Sigmoid colon (tissue), 6 donors: ENCODE measurements at regions not wholly inside any gene's neighbourhood (a gene's known extent, or its start where the extent isn't known, plus 50 kb on each side); places are given as distances from the start of the nearest gene placed in this dataset.
A peak's percentile ranks its signal among the peaks of the same experiment; 100 is the strongest.

Experiments used
- DNase-seq: peaks from one replicate; pipeline ENCODE4 v3.0.0-alpha.2; 2019
- H3K27ac ChIP-seq, 4 donors: fragments of 200-600 bp; sonication (generic); one replicate each; pipeline ENCODE4 v1.5.1; 2016 to 2019; ENCODE audit warnings: mild to moderate bottlenecking in 1 of 4
- H3K27me3 ChIP-seq, 3 donors: fragments of 200-600 bp; sonication (generic); one replicate each; pipeline ENCODE4 v1.5.1; 2019; ENCODE audit warnings: mild to moderate bottlenecking in 1 of 3
- H3K36me3 ChIP-seq, 4 donors: fragments of 200-600 bp; sonication (generic); one replicate each; pipeline ENCODE4 v1.5.1; 2016 to 2019
- H3K4me1 ChIP-seq, 4 donors: fragments of 200-600 bp; sonication (generic); one replicate each; pipeline ENCODE4 v1.5.1; 2017 to 2019
- H3K4me3 ChIP-seq, 4 donors: fragments of 200-600 bp; sonication (generic); one replicate each; pipeline ENCODE4 v1.5.1; 2017 to 2019; ENCODE audit warnings: mild to moderate bottlenecking in 2 of 4, moderate library complexity in 1 of 4
- H3K9me3 ChIP-seq, 4 donors: fragments of 200-600 bp in 3 of 4; sonication (generic) in 3 of 4; one replicate each; pipeline versions ENCODE4 v1.5.1 to v1.6.1; 2013 to 2019
- CTCF ChIP-seq, 4 experiments: fragments of 450-650 bp in 3 of 4; fragments of 200-600 bp in 1 of 4; IDR thresholded peaks; one replicate each; pipeline ENCODE4 v1.5.1; 2016 to 2019; ENCODE audit warnings: antibody characterized with exemption in 4 of 4, mild to moderate bottlenecking in 3 of 4, moderate library complexity in 2 of 4
- EP300 ChIP-seq, 4 donors: sonication (generic); formaldehyde crosslinking; IDR thresholded peaks; one replicate each; pipeline ENCODE4 v1.6.1; 2017; ENCODE audit warnings: antibody characterized with exemption in 4 of 4
- POLR2A ChIP-seq, 2 donors: fragments of 450-650 bp; IDR thresholded peaks; one replicate each; pipeline ENCODE4 v1.6.1; 2016; ENCODE audit warnings: antibody characterized with exemption in 2 of 2, mild to moderate bottlenecking in 2 of 2, moderate library complexity in 2 of 2
- POLR2AphosphoS5 ChIP-seq, 4 donors: sonication (generic); formaldehyde crosslinking; IDR thresholded peaks; one replicate each; pipeline ENCODE4 v1.6.1; 2017; ENCODE audit warnings: antibody characterized with exemption in 4 of 4
- WGBS, 2 donors: extraction: QIAGEN DNeasy Blood & Tissue Kit; methylation state at CpG; one replicate each; pipeline ENCODE4 v1.1.7; 2013; 5-methylcytosine and 5-hydroxymethylcytosine counted together
- intact Hi-C: fragments of 100-400 bp; cut with DNase I; formaldehyde crosslinking; loops from one replicate; pipeline ENCODE4 v1.15.1; 2023
- donor health status: healthy with polysubstance abuse.
- donor health status: healthy.

GRCh38 chr12:47302111-47302671 is 222.4 kb upstream of the AMIGO2 start:
- peak in 1 of 4 donors; percentile 58 for TF ChIP-seq POLR2AphosphoS5 (IDR thresholded peaks at IDR 0.05)
- no peak for TF ChIP-seq CTCF (IDR thresholded peaks at IDR 0.05)
- H3K27ac ChIP-seq: no peak overlapping the region
- no peak for DNase-seq
- intact Hi-C loops: no loop called here
- H3K27me3 ChIP-seq: no peaks in the 10 kb centered on the region
- 53 to 73% methylated on average over 6 of the region's 6 CpGs for WGBS, 2 donors
- H3K4me1 ChIP-seq: peaks cover 0 to 14% (median 9%) of the 10 kb centered on the region in 4 donors
- no peaks in the 10 kb centered on the region for H3K9me3 ChIP-seq
- H3K36me3 ChIP-seq: no peaks in the 10 kb centered on the region
- no peak overlapping the region for H3K4me3 ChIP-seq

GRCh38 chr12:47299586-47299985 is 219.8 kb upstream of the AMIGO2 start:
- intact Hi-C loops: no loop called here
- H3K4me1 ChIP-seq: peaks cover 0 to 14% (median 9%) of the 10 kb centered on the region in 4 donors
- H3K4me3 ChIP-seq: no peak overlapping the region
- H3K36me3 ChIP-seq: no peaks in the 10 kb centered on the region
- no peak for DNase-seq
- H3K27me3 ChIP-seq: no peaks in the 10 kb centered on the region
- H3K9me3 ChIP-seq: no peaks in the 10 kb centered on the region
- 45 to 66% methylated on average over 1 of the region's 1 CpG for whole genome bisulfite sequencing, 2 donors
- TF ChIP-seq CTCF (IDR thresholded peaks at IDR 0.05): no peak
- no peak for TF ChIP-seq POLR2A (IDR thresholded peaks at IDR 0.05)
- no peak for TF ChIP-seq EP300 (IDR thresholded peaks at IDR 0.05)
- TF ChIP-seq POLR2AphosphoS5 (IDR thresholded peaks at IDR 0.05): no peak
- no peak overlapping the region for H3K27ac ChIP-seq

DNA sequence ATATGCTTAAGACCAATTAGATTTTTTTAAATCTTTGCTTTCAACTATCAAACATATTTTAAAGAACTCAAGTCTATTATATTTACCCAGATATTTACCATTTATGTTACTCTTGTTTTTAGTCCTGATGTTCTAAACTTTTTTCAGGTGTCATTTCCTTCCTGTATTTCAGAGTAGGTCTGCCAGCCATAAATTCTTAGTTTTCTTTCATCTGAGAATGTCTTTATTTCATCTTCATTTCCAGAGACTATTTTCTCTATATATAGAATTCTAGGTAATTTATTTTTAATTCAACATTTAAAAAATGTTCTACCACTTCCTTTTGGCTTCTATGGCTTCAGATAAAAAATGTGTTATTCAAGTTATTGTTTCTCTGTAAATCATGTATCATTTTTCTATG is 218.2 kb upstream of the AMIGO2 start:
- peaks cover 0 to 10% (median 6%) of the 10 kb centered on the region in 4 donors for H3K4me1 ChIP-seq
- TF ChIP-seq POLR2A (IDR thresholded peaks at IDR 0.05) (no peak), POLR2AphosphoS5 (IDR thresholded peaks at IDR 0.05) (no peak), EP300 (IDR thresholded peaks at IDR 0.05) (no peak), CTCF (IDR thresholded peaks at IDR 0.05) (no peak)
- no peaks in the 10 kb centered on the region for H3K27me3 ChIP-seq
- H3K9me3 ChIP-seq: no peaks in the 10 kb centered on the region
- no peaks in the 10 kb centered on the region for H3K36me3 ChIP-seq
- intact Hi-C loops: no loop called here
- H3K4me3 ChIP-seq: no peak overlapping the region
- H3K27ac ChIP-seq: no peak overlapping the region
- DNase-seq: no peak

DNA sequence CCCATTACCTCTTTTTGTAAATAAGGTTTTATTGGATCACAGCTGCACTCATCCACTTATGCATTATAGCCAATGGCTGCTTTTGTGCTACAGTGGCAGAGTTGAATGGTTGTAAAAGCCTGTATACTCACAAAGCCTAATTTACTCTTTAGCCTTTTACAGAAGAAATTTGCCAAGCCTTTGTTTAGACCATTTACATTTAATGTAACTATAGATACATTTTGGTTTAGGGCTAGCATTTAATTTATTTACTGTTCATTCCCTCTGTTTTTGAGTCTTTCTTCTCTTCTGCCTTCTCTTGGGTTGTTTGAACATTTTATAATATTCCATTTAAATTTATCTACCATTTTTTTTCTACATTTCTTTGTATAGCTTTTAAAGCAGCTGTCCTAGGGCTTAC is 217.1 kb upstream of the AMIGO2 start:
- no peaks in the 10 kb centered on the region for H3K36me3 ChIP-seq
- DNase-seq: no peak
- H3K27me3 ChIP-seq: no peaks in the 10 kb centered on the region
- intact Hi-C loops: no loop called here
- no peaks in the 10 kb centered on the region for H3K4me1 ChIP-seq
- H3K4me3 ChIP-seq: no peak overlapping the region
- H3K27ac ChIP-seq: no peak overlapping the region
- H3K9me3 ChIP-seq: no peaks in the 10 kb centered on the region
- TF ChIP-seq POLR2A (IDR thresholded peaks at IDR 0.05) (no peak), CTCF (IDR thresholded peaks at IDR 0.05) (no peak), EP300 (IDR thresholded peaks at IDR 0.05) (no peak), POLR2AphosphoS5 (IDR thresholded peaks at IDR 0.05) (no peak)

DNA sequence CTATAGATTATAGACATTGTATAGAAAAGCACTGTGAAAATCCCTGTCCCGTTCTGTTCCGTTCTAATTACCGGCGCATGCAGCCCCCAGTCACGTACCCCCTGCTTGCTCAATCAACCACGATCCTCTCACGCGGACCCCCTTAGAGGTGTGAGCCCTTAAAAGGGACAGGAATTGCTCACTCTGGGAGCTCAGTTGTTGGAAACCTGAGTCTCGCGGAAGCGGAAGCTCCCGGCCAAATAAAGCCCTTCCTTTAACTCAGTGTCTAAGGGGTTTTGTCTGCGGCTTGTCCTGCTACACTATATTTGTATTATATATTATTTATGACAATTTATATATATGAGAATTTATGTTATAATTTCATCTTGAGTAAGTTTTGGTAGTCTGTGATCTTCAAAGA is 213.6 kb upstream of the AMIGO2 start:
- no peak overlapping the region for H3K4me3 ChIP-seq
- no peak for DNase-seq
- H3K9me3 ChIP-seq: no peaks in the 10 kb centered on the region
- no peak for TF ChIP-seq POLR2A (IDR thresholded peaks at IDR 0.05)
- no peak for TF ChIP-seq EP300 (IDR thresholded peaks at IDR 0.05)
- TF ChIP-seq CTCF (IDR thresholded peaks at IDR 0.05): no peak
- no peak for TF ChIP-seq POLR2AphosphoS5 (IDR thresholded peaks at IDR 0.05)
- no peaks in the 10 kb centered on the region for H3K27me3 ChIP-seq
- no peaks in the 10 kb centered on the region for H3K4me1 ChIP-seq
- 92 to 96% methylated on average over 13 of the region's 13 CpGs for WGBS, 2 donors
- intact Hi-C loops: no loop called here
- no peak overlapping the region for H3K27ac ChIP-seq
- no peaks in the 10 kb centered on the region for H3K36me3 ChIP-seq
